ENCODE measurements at regions not wholly inside any gene's neighbourhood (a gene's known extent, or its start where the extent isn't known, plus 50 kb on each side); places are given as distances from the start of the nearest gene placed in this dataset.
"Not testable (repeated sequence)": the region's sequence is repeated elsewhere in the genome, so short reads cannot be mapped to it uniquely, and the experiment has no call there.

DNA sequence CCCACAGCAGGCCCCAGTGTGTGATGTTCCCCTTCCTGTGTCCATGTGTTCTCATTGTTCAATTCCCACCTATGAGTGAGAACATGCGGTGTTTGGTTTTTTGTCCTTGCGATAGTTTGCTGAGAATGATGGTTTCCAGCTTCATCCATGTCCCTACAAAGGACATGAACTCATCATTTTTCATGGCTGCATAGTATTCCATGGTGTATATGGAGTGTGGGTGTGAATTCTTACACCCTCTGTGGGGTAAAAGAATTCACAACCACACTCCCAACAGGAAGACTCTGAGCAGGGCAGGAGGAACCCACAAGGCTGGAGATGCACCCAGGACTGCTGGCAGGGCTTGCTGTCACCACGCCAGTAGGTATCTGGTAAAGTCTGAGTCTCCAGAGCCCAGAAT is 80.9 kb downstream of the DHCR7 start:
- TF ChIP-seq ZNF148 (tag by site-specific recombination; IDR thresholded peaks at IDR 0.05; ENCODE audit: borderline replicate concordance); KLF10 (tag by site-specific recombination; IDR thresholded peaks at IDR 0.05); PATZ1 (tag by site-specific recombination; IDR thresholded peaks at IDR 0.05); ZNF664 (tag by site-specific recombination; IDR thresholded peaks at IDR 0.05); CTCF (tag by site-specific recombination; IDR thresholded peaks at IDR 0.05); ZNF704 (tag by site-specific recombination; IDR thresholded peaks at IDR 0.05); ZNF544 (tag by site-specific recombination; IDR thresholded peaks at IDR 0.05); REST (tag by site-specific recombination; IDR thresholded peaks at IDR 0.05); SP2 (tag by site-specific recombination; IDR thresholded peaks at IDR 0.05); ZNF707 (tag by site-specific recombination; IDR thresholded peaks at IDR 0.05); ZBTB48 (tag by site-specific recombination; IDR thresholded peaks at IDR 0.05): not testable (repeated sequence)
- TF ChIP-seq, protein P1, sequence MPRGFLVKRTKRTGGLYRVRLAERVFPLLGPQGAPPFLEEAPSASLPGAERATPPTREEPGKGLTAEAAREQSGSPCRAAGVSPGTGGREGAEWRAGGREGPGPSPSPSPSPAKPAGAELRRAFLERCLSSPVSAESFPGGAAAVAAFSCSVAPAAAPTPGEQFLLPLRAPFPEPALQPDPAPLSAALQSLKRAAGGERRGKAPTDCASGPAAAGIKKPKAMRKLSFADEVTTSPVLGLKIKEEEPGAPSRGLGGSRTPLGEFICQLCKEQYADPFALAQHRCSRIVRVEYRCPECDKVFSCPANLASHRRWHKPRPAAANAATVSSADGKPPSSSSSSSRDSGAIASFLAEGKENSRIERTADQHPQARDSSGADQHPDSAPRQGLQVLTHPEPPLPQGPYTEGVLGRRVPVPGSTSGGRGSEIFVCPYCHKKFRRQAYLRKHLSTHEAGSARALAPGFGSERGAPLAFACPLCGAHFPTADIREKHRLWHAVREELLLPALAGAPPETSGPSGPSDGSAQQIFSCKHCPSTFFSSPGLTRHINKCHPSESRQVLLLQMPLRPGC (tag by site-specific recombination; IDR thresholded peaks at IDR 0.05): not testable (repeated sequence)
- TF ChIP-seq, protein P2, sequence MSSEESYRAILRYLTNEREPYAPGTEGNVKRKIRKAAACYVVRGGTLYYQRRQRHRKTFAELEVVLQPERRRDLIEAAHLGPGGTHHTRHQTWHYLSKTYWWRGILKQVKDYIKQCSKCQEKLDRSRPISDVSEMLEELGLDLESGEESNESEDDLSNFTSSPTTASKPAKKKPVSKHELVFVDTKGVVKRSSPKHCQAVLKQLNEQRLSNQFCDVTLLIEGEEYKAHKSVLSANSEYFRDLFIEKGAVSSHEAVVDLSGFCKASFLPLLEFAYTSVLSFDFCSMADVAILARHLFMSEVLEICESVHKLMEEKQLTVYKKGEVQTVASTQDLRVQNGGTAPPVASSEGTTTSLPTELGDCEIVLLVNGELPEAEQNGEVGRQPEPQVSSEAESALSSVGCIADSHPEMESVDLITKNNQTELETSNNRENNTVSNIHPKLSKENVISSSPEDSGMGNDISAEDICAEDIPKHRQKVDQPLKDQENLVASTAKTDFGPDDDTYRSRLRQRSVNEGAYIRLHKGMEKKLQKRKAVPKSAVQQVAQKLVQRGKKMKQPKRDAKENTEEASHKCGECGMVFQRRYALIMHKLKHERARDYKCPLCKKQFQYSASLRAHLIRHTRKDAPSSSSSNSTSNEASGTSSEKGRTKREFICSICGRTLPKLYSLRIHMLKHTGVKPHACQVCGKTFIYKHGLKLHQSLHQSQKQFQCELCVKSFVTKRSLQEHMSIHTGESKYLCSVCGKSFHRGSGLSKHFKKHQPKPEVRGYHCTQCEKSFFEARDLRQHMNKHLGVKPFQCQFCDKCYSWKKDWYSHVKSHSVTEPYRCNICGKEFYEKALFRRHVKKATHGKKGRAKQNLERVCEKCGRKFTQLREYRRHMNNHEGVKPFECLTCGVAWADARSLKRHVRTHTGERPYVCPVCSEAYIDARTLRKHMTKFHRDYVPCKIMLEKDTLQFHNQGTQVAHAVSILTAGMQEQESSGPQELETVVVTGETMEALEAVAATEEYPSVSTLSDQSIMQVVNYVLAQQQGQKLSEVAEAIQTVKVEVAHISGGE (tag by site-specific recombination; conservative IDR thresholded peaks at IDR 0.05; ENCODE audit: low read depth): not testable (repeated sequence)
- TF ChIP-seq, protein P3, sequence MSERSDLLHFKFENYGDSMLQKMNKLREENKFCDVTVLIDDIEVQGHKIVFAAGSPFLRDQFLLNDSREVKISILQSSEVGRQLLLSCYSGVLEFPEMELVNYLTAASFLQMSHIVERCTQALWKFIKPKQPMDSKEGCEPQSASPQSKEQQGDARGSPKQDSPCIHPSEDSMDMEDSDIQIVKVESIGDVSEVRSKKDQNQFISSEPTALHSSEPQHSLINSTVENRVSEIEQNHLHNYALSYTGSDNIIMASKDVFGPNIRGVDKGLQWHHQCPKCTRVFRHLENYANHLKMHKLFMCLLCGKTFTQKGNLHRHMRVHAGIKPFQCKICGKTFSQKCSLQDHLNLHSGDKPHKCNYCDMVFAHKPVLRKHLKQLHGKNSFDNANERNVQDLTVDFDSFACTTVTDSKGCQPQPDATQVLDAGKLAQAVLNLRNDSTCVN (tag by site-specific recombination; optimal IDR thresholded peaks at IDR 0.05): not testable (repeated sequence)
